ENCODE measurements at regions not wholly inside any gene's neighbourhood (a gene's known extent, or its start where the extent isn't known, plus 50 kb on each side); places are given as distances from the start of the nearest gene placed in this dataset.

DNA sequence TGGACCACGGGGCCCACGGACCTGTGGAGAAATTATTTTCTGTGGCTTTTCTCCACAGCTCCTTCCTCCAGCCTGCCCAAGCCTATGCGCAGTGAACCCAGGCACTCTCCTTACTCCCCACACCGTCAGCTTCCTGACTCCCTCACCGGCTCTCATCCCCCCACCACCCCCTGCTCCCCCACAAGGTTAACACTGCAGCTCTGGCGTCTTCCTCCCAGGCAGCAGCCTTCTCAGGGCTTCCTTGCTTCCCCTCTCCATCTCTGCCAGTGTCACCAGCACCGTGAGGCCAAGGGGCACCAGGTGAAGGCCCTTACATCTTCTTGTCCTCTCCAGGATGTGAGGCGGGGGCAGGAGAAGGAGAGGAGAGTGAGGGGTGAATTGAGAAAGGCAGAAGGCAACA is 168.3 kb upstream of the TLE3 start:
- TF ChIP-seq CTCF (IDR thresholded peaks at IDR 0.05): no peak
- TF ChIP-seq POLR2AphosphoS5 (IDR thresholded peaks at IDR 0.05; ENCODE audit: insufficient read depth in 1 of 2, low read depth in 1 of 2): no peak
